OCI-LY1 (cell line): ENCODE measurements at regions not wholly inside any gene's neighbourhood (a gene's known extent, or its start where the extent isn't known, plus 50 kb on each side); places are given as distances from the start of the nearest gene placed in this dataset.

Experiments
- H2AFZ ChIP-seq: fragments of 200-600 bp; sonication (generic), shearing (Covaris generic); 2 replicates; pipeline ENCODE4 v1.6.0; 2014; ENCODE audit warnings: antibody characterized with exemption, mild to moderate bottlenecking, low read length
- H3F3A ChIP-seq: fragments of 200-600 bp; sonication (generic), shearing (Covaris generic); 2 replicates; pipeline ENCODE4 v1.6.0; 2014; ENCODE audit warnings: mild to moderate bottlenecking, antibody characterized with exemption, low read length, moderate library complexity; ENCODE audit not compliant: insufficient read depth
- H3K27ac ChIP-seq: fragments of 200-600 bp; sonication (generic); 2 replicates; pipeline ENCODE4 v1.5.1; 2014; ENCODE audit warnings: low read length, mixed run types, mild to moderate bottlenecking, low read depth; ENCODE audit not compliant: poor library complexity, severe bottlenecking
- H3K27me3 ChIP-seq: fragments of 200-600 bp; sonication (generic); 2 replicates; pipeline ENCODE4 v1.6.0; 2014; ENCODE audit warnings: antibody characterized with exemption, mild to moderate bottlenecking, low read length, moderate library complexity; ENCODE audit not compliant: insufficient read depth
- H3K36me3 ChIP-seq: fragments of 200-600 bp; sonication (generic); 2 replicates; pipeline ENCODE4 v1.6.1; 2014; ENCODE audit warnings: mild to moderate bottlenecking, antibody characterized with exemption, low read length, moderate library complexity, mixed read lengths; ENCODE audit not compliant: insufficient read depth
- H3K4me1 ChIP-seq: fragments of 200-600 bp; sonication (generic); 2 replicates; pipeline ENCODE4 v1.5.1; 2014; ENCODE audit warnings: mild to moderate bottlenecking, low read length, moderate library complexity; ENCODE audit not compliant: insufficient read depth, severe bottlenecking
- H3K4me2 ChIP-seq: fragments of 200-600 bp; sonication (generic), shearing (Covaris generic); 2 replicates; pipeline ENCODE4 v1.6.1; 2014; ENCODE audit warnings: low read length
- H3K4me3 ChIP-seq: fragments of 200-600 bp; sonication (generic); 2 replicates; pipeline ENCODE4 v1.5.1; 2014; ENCODE audit warnings: low read length, low read depth, mild to moderate bottlenecking, mixed read lengths; ENCODE audit not compliant: poor library complexity, severe bottlenecking
- H3K79me2 ChIP-seq: fragments of 200-600 bp; shearing (Covaris generic); 2 replicates; pipeline ENCODE4 v1.6.1; 2016; ENCODE audit warnings: mixed run types, low read length, mixed read lengths; ENCODE audit not compliant: insufficient read depth
- H3K9ac ChIP-seq: fragments of 200-600 bp; sonication (generic), shearing (Covaris generic); 2 replicates; pipeline ENCODE4 v1.6.1; 2014; ENCODE audit warnings: mild to moderate bottlenecking, low read length, mixed read lengths
- H3K9me2 ChIP-seq: fragments of 200-600 bp; sonication (generic), shearing (Covaris generic); 2 replicates; pipeline ENCODE4 v1.6.1; 2014; ENCODE audit warnings: low read depth, mild to moderate bottlenecking, low read length, mixed read lengths
- H3K9me3 ChIP-seq: fragments of 200-600 bp; shearing (Covaris generic); 2 replicates; pipeline ENCODE4 v1.6.1; 2014; ENCODE audit warnings: low read length, mixed read lengths
- H4K20me1 ChIP-seq: fragments of 200-600 bp; sonication (generic), shearing (Covaris generic); 2 replicates; pipeline ENCODE4 v1.6.0; 2016; ENCODE audit warnings: mild to moderate bottlenecking, low read length; ENCODE audit not compliant: insufficient read depth
- CTCF ChIP-seq: fragments of 200-600 bp; sonication (generic), shearing (Covaris generic); IDR thresholded peaks from 2 replicates; pipeline ENCODE4 v1.5.1; 2017; ENCODE audit warnings: mild to moderate bottlenecking, antibody characterized with exemption, low read length, moderate library complexity, mixed read lengths
- EZH2 ChIP-seq: fragments of 200-600 bp; sonication (generic), shearing (Covaris generic); IDR thresholded peaks from 2 replicates; pipeline ENCODE4 v1.8.0; 2017; ENCODE audit warnings: borderline replicate concordance, mixed run types, mild to moderate bottlenecking, antibody characterized with exemption, low read length, moderate library complexity, mixed read lengths

- Histone ChIP-seq H3K9me2 (no peaks in the 10 kb centered on the region), H3K36me3 (no peaks in the 10 kb centered on the region), H3K79me2 (no peaks in the 10 kb centered on the region), H3K27me3 (no peaks in the 10 kb centered on the region), H3K9me3 (no peaks in the 10 kb centered on the region), H3K4me3 (no peak overlapping the region), H4K20me1 (no peaks in the 10 kb centered on the region), H3K27ac (no peak overlapping the region), H3F3A (no peaks in the 10 kb centered on the region), H3K4me2 (no peak overlapping the region), H3K4me1 (no peaks in the 10 kb centered on the region), H2AFZ (no peak overlapping the region), H3K9ac (no peak overlapping the region)
- TF ChIP-seq EZH2, result no peak
- no peak for TF ChIP-seq CTCF
Measured at GRCh38 chr11:100555931-100556330, 131.2 kb upstream of the ARHGAP42 start.

- H3K9me2 ChIP-seq, result no peaks in the 10 kb centered on the region
Measured at GRCh38 chr11:100556781-100557180, 130.3 kb upstream of the ARHGAP42 start.

GRCh38 chr11:100557830-100558611 is 129.1 kb upstream of the ARHGAP42 start:
- TF ChIP-seq CTCF (no peak), EZH2 (no peak)

More at GRCh38 chr11:100556781-100557180, 130.3 kb upstream of the ARHGAP42 start:
- no peaks in the 10 kb centered on the region for H3K79me2 ChIP-seq
- no peaks in the 10 kb centered on the region for H3F3A ChIP-seq
- no peaks in the 10 kb centered on the region for H3K36me3 ChIP-seq
- H2AFZ ChIP-seq, result no peak overlapping the region
- H3K9me3 ChIP-seq, result no peaks in the 10 kb centered on the region
- TF ChIP-seq CTCF (no peak), EZH2 (no peak)
- no peak overlapping the region for H3K27ac ChIP-seq
- no peaks in the 10 kb centered on the region for H3K27me3 ChIP-seq
- H3K4me1 ChIP-seq, result no peaks in the 10 kb centered on the region
- H4K20me1 ChIP-seq, result no peaks in the 10 kb centered on the region
- H3K4me2 ChIP-seq, result no peak overlapping the region
- H3K9ac ChIP-seq, result no peak overlapping the region
- H3K4me3 ChIP-seq, result no peak overlapping the region

More at GRCh38 chr11:100557830-100558611, 129.1 kb upstream of the ARHGAP42 start:
- no peak overlapping the region for H3K9ac ChIP-seq
- no peaks in the 10 kb centered on the region for H3F3A ChIP-seq
- no peaks in the 10 kb centered on the region for H4K20me1 ChIP-seq
- no peaks in the 10 kb centered on the region for H3K9me3 ChIP-seq
- H3K79me2 ChIP-seq, result no peaks in the 10 kb centered on the region
- no peaks in the 10 kb centered on the region for H3K4me1 ChIP-seq
- no peak overlapping the region for H2AFZ ChIP-seq
- no peaks in the 10 kb centered on the region for H3K9me2 ChIP-seq
- no peak overlapping the region for H3K4me3 ChIP-seq
- H3K4me2 ChIP-seq, result no peak overlapping the region
- no peak overlapping the region for H3K27ac ChIP-seq
- no peaks in the 10 kb centered on the region for H3K27me3 ChIP-seq
- H3K36me3 ChIP-seq, result no peaks in the 10 kb centered on the region
